ENCODE measurements at regions not wholly inside any gene's neighbourhood (a gene's known extent, or its start where the extent isn't known, plus 50 kb on each side); places are given as distances from the start of the nearest gene placed in this dataset.

GRCh38 chr1:243903041-243903440 is 53.0 kb upstream of the AKT3 start:
- H3K4me3 Mint-ChIP-seq = no peak overlapping the region
- H3K9me3 Mint-ChIP-seq = no peaks in the 10 kb centered on the region
- H3K4me1 Mint-ChIP-seq = no peaks in the 10 kb centered on the region
- no peaks in the 10 kb centered on the region for H3K36me3 Mint-ChIP-seq
- H3K27ac Mint-ChIP-seq = no peak overlapping the region
- peaks cover 3% of the 10 kb centered on the region for H3K27me3 Mint-ChIP-seq

- Mint-ChIP-seq H3K4me3 (no peak overlapping the region), H3K36me3 (no peaks in the 10 kb centered on the region), H3K4me1 (no peaks in the 10 kb centered on the region), H3K27ac (no peak overlapping the region), H3K9me3 (no peaks in the 10 kb centered on the region), H3K27me3 (peaks cover 3% of the 10 kb centered on the region)
Measured at GRCh38 chr1:243902100-243902499, 52.1 kb upstream of the AKT3 start.

All from activated naive CD4-positive, alpha-beta T cell treated with anti-CD3 and anti-CD28 coated beads, Interleukin-2, amount 50 U/mL, for 24 hours (primary cell).